Testis (tissue), 2 donors: ENCODE measurements at regions not wholly inside any gene's neighbourhood (a gene's known extent, or its start where the extent isn't known, plus 50 kb on each side); places are given as distances from the start of the nearest gene placed in this dataset.

Experiments used
- POLR2A ChIP-seq: fragments of 450-650 bp; IDR thresholded peaks from one replicate; pipeline ENCODE4 v1.6.1; 2017; ENCODE audit warnings: antibody characterized with exemption, mild to moderate bottlenecking, moderate library complexity
- TF ChIP-seq, protein P1 (sequence below), 3 experiments: fragments of 450-650 bp in 2 of 3; fragments of 200-600 bp in 1 of 3; sonication (generic) in 1 of 3; IDR thresholded peaks; one replicate each; pipeline ENCODE4 v1.5.1; 2016 to 2019; ENCODE audit warnings: antibody characterized with exemption in 3 of 3, mild to moderate bottlenecking in 2 of 3, moderate library complexity in 1 of 3

DNA sequence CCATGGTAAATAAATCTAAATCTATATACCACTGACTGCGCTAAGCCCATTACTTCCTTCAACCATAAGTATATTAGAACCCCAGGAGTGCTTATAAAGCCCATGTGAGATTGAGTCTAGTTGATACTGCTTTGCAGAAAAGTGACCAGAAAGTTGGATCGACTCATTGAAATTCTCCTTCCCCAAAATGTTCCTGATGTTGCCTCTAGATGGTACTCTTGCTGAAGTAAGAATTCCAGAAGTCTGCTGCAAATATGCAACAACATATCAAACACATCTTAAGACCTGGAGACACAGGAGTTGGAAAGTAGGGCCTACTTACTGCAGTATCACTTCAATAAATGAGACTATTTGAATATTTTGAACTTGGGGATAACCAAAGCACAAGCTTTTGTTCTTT is 550.8 kb downstream of the IPMK start:
- TF ChIP-seq, protein P1, sequence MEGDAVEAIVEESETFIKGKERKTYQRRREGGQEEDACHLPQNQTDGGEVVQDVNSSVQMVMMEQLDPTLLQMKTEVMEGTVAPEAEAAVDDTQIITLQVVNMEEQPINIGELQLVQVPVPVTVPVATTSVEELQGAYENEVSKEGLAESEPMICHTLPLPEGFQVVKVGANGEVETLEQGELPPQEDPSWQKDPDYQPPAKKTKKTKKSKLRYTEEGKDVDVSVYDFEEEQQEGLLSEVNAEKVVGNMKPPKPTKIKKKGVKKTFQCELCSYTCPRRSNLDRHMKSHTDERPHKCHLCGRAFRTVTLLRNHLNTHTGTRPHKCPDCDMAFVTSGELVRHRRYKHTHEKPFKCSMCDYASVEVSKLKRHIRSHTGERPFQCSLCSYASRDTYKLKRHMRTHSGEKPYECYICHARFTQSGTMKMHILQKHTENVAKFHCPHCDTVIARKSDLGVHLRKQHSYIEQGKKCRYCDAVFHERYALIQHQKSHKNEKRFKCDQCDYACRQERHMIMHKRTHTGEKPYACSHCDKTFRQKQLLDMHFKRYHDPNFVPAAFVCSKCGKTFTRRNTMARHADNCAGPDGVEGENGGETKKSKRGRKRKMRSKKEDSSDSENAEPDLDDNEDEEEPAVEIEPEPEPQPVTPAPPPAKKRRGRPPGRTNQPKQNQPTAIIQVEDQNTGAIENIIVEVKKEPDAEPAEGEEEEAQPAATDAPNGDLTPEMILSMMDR (IDR thresholded peaks at IDR 0.05), result peak in 1 of 3 experiments; percentile 36
- no peak for TF ChIP-seq POLR2A
